Central memory CD4-positive, alpha-beta T cell (primary cell): ENCODE measurements at regions not wholly inside any gene's neighbourhood (a gene's known extent, or its start where the extent isn't known, plus 50 kb on each side); places are given as distances from the start of the nearest gene placed in this dataset.
"Not testable (repeated sequence)": the region's sequence is repeated elsewhere in the genome, so short reads cannot be mapped to it uniquely, and the experiment has no call there.

Experiments
- DNase-seq: peaks from one replicate; pipeline ENCODE4 v3.0.0; 2022

DNA sequence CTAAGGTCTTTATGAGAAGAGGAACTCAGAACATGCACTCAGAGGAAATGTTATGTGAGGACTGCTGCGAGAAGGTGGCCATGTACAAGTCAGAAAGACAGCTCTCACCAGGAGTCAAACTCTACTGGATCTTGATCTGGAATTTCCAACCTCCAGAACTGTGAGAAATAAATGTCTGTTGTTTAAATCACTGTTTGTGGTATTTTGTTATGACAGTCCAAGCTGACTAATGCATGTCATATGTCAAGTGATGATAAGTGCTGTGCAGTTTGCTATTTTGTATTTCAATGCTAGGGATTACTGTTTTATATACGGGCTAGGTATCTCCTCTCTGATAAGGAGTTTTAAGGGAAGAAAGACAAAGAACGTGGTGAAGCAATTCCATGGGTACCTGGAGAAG lies 162.3 kb downstream of the CPEB2 start:
- no peak for DNase-seq

DNA sequence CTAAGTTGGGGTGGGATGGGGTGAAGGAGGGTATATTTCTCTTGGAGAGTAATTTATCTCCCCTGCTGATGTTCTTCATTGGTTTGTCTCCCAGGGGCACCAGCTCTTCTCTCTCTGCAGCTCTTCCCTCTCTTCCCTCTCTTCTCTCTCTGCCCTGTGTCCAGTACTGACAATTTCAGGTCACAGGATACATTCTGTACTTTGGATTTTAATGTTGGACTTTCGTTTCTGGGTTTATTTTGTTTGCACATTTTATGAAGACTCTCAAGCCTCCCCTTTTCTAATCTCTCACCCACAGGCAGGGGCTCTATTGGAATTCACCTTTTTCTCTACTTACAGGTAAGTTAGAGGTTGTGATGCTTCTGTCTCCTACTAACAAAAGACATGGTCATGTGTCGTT lies 165.5 kb downstream of the CPEB2 start:
- no peak for DNase-seq

DNA sequence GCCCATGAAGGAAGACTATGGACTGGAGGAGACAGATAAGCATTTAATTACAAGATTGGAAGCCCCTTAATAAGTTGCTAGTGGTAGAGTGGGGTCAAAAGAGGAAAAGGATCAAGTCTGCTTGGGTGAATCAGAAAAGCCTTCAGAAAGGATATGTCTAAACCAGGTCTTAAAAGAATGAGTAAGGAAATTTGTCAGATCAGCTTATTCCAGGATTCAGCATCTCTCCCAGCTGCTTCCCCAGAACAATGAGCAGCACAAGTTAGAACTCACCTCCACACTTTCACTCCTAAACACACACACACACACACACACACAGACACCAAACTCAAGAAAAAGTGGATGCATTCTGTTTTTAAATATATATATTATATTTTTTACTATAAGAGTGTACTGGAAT lies 166.5 kb downstream of the CPEB2 start:
- DNase-seq = no peak

DNA sequence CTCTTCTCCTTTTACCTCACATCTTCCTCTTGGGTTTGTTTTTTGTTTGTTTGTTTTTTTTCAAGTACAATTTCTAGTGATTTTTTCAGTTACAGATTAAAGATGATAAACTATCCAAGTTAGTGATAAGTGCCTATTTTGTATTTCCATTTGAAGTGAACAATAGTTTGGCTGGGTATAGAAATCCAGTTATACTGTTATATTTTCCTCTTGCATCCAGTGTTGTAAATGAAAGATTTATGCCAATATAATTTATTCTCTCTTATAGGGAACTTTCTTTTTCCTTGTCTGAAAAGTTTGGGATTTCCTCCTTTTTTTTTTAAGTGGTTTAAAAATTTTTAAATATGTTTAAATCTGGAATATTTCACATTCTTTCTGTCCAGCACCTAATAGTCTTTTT lies 169.4 kb downstream of the CPEB2 start:
- DNase-seq = no peak

DNA sequence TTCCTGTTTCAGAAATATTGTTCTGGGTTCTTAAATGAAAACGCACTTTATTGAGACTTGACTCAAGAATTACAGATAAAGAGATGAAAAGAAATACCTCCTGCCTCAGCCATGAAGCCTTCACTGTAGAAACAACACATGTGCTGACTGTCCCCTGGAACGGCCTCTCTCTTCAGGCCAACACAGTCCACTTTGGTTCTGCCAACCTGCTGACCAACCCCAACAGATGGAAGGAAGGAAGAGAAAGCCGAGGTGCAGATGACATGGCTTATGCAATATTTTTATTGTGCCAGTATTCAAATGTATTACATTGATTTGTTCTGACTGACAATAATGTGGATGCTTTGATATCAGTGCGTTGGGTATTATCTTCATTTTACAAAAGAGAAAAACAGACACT lies 171.0 kb downstream of the CPEB2 start:
- no peak for DNase-seq

DNA sequence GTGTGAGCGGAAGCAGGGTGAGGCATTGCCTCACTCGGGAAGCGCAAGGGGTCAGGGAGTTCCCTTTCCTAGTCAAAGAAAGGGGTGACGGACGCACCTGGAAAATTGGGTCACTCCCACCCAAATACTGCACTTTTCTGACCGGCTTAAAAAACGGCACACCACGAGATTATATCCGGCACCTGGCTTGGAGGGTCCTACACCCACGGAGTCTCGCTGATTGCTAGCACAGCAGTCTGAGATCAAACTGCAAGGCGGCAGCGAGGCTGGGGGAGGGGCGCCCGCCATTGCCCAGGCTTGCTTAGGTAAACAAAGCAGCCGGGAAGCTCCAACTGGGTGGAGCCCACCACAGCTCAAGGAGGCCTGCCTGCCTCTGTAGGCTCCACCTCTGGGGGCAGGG lies 171.9 kb downstream of the CPEB2 start:
- DNase-seq = not testable (repeated sequence)

DNA sequence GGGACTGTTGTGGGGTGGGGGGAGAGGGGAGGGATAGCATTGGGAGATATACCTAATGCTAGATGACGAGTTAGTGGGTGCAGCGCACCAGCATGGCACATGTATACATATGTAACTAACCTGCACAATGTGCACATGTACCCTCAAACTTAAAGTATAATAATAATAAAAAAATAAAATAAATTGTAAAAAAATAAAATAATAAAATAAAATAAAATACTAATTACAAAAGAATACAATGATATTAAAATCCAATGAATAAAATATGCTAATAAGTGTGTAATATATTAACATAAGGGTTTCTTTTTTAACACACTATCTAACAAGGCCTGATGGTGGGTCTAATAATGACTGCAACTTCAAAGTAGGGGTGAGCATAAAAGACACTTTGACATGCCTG lies 177.6 kb downstream of the CPEB2 start:
- not testable (repeated sequence) for DNase-seq

DNA sequence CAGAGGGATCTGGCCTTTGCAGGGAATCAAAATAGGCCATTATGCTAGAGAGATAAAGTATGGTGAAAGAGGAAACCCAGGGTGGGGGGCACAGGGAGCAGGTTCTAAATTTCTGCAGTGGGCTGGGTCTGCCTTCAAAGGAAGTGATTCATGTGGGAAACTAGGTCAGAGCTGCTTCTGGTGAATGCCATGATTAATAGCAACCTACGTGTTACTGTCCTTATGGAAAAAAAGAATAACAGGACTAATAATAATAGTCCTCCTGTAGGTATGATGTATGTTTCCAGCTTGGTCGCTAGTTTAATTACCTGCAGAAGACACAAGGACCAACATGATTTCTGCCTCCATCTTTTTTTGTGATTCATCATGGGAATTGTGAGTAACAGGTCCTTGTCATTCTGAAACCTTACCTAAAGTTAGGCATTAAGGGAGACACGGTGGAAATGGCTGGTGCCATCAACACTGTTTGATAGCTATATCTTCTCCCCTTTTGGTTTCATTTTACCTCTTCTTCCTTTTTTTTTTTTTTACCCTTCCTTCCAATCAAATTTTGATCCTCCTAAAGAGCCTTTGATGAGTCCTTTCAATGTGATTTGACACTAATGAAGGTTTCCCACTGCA lies 180.4 kb downstream of the CPEB2 start:
- DNase-seq = no peak

DNA sequence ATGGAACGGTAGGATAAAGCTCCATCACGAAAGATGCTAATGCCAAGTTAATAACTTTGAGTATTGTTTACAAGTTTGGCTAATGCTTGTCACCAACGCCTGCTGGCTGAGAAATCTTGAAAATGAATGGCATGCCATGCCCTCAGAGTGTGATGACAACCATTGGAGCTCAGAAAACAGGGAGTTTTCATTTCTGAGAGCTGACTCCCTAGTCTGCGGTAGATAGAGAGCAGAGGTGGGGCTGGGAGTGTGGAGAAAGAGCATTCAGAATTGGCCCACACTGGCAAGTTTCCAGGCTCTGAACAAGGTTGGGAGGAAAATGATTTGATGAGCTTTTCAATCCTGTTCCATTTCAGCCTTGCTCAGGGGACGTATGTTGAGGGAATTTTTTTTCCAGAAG lies 183.9 kb downstream of the CPEB2 start:
- no peak for DNase-seq

DNA sequence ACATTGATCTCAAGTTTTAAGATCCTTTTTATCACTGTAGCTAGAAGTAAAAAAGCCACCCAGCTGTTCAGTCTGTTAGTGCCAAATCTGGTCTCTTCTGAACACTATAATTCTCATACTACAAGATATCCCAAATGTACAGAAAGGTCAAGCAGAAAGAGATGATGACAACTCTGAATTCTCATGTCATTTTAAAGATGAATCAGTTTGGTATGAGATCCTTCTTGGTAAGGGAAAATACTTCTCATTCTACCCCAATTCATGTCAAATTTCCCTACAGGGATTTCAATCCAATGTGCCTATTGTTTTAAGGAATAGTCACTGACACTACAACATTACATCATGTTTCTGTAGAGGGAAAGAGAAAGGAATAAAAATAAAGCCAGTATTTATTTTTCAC lies 184.5 kb downstream of the CPEB2 start:
- DNase-seq = no peak

DNA sequence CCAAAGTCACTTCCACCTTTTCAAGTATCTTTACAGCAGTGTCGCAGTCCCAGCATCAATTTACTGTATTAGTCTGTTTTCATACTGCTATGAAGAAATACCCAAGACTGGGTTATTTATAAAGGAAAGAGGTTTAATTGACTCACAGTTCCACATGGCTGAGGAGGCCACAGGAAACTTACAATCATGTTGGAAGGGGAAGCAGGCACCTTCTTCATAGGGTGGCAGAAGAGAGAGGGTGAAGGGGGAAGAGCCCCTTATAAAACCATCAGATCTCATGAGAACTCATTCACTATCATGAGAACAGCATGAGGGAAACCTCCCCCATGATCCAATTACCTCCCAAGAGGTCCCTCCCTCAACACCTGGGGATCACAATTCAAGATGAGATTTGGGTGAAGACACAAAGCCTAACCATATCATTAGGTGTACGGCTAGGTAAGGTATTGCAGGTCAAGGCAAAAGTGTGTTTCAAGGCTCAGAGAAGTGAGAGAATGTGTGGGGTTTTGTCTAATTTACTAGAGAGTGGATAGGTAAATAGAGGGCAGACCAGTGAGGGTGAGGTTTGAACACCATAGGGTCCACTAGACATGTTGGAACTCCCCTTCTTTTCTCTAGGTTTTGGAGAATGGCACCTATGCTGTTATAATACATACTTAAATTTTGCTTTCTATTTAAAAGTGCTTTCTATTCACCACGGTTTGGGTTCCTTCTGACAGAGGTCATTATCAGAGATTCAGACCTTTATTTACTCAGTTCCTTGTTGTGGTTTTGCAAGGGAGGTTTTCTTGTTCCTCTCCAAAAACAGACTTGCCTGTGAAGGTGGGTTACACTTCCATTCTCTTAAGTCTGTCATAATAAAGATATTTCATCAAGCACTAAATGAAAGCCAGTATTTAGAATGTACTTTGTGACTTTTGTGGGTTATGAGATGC lies 186.6 kb downstream of the CPEB2 start:
- DNase-seq = no peak

DNA sequence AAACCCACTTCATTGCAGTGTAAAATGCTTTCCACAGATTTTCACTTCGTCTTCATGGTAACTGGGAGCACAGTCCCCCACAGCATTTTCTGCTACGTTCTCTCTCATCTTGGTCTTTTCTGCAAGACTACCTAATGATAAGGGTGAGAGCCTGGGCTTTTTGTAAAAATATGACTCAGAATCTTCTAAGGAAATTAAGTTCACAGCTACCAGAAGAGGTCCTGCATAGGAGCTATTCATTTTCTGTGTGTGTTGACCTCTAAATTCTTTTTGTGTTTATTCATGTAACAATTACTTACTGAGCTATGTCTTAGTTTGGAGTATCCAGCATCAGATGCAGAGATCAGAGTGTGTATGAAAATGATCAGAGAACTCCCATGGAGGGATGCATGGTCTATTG lies 192.2 kb downstream of the CPEB2 start:
- no peak for DNase-seq

DNA sequence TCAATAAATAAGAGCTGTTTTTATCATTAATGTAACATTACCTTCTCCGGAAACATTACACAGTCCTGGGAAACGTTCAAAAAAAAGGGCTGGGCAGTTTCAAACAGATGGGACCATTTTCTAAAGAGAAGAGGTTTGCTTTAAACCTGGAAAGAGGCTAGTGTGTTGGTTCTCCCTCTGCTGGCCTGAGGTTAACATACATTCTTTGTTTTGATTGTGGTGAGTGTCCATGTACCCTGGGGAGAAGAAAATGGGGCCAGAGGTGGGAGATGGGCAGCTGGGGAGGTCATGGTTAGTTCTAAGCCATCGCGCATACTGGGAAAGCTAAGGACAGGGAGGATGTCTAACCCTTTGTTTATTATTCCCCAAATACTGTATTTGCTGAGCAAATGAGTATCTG lies 194.7 kb downstream of the CPEB2 start:
- no peak for DNase-seq

DNA sequence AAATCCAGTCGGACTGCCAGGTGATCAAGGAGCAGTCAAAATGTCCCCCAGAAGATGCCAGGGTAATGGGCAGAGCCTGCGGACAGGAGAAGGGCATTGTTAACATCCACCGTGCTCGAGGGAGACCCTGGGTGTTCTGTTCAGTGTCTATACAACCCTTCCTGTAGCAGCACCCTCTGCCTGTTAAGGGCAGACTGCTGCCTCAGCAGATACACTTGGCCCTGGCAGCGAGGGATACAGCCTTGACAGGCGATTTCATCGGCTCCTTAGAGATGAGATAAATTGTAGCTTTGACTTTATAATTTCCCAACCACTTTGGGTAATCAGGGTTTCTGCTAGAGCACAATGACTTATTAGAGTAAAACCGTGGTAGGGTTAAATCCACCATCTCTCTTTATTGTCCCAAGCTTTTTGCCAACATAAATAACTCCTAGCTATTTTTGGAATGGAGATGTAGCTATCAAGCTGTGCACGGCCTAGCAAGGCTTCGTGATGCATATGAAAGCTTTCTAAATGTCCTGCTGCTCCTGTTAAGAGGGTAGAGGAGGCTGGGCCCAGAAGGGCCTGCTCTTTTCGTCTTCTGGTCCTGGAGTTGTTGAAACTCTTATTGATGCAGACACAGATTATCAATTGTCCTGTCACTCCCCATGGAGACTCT lies 195.9 kb downstream of the CPEB2 start:
- DNase-seq = no peak

DNA sequence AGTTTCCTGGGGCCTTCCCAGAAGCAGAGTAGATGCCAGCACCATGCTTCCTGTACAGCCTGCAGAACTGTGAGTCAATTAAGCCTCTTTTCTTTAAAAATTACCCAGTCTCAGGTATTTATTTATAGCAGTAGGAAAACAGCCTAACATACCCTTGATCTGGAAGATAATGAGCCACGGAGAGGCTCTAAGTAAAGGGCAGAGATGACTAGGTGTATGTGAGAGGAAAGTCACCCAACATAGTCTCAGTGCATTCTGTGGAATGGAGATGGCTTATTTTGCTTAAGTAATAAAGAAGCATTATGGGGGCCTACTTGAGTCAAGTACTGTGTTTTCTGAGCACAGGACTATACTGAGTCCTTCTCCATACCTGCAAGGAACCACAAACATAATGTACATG lies 199.5 kb downstream of the CPEB2 start:
- no peak for DNase-seq

DNA sequence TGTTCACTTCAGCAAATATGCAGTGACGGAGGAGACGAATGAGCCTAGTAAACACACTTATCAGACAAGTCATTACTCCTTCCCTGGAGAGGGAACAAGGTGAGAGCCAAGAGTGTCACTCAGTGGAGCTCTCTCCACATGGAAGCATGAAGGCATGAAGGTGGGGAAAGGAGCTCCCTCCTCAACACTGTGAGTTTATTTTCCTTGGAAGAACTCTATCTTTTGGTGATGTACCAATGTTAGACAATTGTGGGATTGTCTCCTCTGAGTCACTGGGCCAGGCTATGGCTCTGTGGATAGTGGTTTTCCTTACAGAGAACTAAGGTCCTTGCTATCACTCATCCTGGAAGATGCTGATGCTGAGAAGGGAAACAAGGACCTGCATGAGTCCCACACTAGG lies 200.2 kb downstream of the CPEB2 start:
- no peak for DNase-seq

DNA sequence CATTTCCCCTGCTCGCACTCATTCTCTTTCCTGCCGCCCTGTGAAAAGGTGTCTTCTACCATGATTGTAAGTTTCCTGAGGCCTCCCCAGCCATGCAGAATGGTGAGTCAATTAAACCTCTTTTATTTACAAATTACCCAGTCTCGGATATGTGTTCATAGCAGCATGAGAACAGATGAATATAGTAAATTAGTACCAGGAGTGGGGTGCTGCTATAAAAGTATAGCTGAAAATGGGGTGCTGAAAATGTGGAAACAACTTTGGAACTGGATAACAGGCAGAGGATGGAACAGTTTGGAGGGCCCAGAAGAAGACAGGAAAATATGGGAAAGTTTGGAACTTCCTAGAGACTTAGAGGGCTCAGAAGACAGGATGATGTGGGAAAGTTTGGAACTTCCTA lies 204.2 kb downstream of the CPEB2 start:
- DNase-seq = not testable (repeated sequence)

DNA sequence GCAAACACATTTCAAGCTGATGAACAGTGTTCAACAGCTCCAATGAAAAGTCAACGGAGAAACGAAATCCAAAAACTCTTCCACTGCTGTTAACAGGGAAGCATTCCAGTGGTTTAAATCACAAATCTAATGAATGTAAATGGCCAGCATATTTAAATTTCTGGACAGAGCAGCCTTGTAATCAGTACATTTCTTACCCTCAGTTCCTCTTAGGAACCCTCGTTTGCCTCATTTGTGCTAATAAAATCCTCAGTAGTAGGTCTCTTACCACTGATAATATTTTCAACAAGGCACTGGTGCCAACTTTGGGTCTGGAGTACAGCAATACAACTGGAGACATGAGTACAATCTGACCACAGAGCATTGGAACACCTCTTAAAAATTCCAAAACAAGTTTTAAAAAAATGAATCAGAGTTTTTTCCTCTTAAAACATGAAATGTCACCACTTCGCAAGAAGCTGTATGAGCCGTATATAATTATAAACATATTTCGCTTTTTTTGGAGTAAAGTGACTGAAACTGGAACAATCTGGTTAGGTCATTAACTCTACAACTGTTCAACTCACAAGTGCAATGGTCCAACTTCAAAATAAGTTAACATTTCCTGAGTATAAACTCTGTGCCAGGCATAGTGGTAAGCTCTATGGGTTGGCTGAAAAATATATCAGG lies 211.2 kb downstream of the CPEB2 start:
- no peak for DNase-seq

DNA sequence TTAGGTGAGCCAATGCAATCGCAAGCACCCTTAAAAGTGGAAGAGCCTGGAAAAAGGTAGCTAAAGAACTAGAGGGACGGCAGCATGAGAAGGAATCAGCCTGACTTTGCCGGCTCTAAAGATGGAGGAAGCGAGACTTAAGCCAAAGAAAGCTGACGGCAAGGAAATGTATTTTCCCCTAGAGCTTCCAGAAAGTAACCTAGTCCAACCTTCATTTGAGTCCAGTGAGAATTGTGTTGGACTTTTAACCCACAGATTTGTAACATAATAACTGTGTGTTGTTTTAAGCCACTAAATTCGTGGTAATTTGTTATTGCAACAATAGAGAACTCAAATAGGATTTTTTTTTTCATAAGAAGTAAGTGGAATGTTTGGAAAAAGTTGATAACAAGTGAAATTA lies 212.7 kb upstream of the C1QTNF7 start:
- DNase-seq = no peak

DNA sequence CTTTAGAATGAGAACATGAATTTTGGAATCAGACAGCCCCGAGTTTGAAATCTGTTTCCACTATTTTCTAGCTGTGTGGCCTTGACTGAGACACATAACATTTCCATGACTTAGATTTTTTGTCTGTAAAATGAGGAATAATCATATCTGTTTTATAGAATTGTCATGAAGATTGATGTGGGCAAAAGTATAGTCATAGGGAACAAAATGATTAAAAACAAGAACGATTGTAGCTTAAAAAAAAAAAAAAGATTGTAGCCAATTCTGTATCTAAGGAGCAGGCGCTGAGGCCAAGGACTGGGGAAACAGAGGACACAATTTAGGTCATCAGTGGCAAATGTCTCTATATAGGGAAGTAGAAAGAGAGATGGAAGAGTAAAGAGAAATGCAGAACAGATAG lies 201.6 kb upstream of the C1QTNF7 start:
- no peak for DNase-seq

DNA sequence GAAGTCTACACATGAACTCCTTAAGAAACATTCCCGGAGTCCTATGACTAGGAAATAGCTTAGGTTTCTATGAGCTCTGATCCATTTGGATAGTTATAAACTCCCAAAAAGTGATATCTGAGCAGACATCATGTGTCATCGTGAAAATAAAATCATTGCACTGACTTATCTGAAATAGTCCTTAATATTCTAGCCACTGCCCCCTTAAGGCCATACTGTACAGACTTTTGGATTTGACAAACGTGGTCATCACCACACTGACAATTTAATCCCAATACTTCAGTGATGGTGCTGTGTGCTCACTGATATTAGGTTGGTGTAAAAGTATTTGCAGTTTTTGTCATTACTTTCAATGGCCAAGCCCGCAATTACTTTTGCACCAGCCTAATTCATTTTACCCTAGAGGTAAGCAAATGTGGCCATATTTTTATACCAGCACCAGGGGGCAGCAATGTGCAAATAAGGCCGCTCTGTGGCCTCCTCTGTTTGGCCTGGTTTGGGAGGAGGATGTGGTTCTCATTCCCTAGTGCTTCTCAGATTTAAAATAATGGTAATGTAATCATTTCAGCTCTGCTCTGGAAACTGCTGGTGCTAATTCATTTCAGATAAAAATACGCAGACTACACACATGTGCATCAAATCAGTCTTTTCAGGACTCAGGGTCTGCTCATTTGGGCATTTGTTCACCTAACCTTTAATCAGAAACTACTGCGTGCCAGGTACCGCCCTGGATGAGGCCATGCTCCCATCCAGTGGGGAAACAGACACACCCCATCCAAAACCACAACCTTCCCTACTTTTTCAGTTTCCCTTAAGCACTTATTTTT lies 196.4 kb upstream of the C1QTNF7 start:
- peak; percentile 64 for DNase-seq
